ENCODE measurements at regions not wholly inside any gene's neighbourhood (a gene's known extent, or its start where the extent isn't known, plus 50 kb on each side); places are given as distances from the start of the nearest gene placed in this dataset.

GRCh38 chr3:107927361-107928083 is 163.3 kb downstream of the CD47 start:
- no peak overlapping the region; the same call in 1 of the 2 replicates for H3K27ac ChIP-seq
- DNase-seq (ENCODE audit: low spot score) = peak; percentile 76
- ChIA-PET POLR2A (ENCODE audit: low non-redundant PET) (no interaction called here), CTCF (interaction anchor here (0.6 to 2.0 kb wide), 30 partner anchors 16 to 686 kb away, joined by 3 to 9 read pairs (median 3); no protein-coding TSS in a partner anchor)
- TF ChIP-seq CTCF (conservative IDR thresholded peaks at IDR 0.05; ENCODE audit: low read depth) = peak; percentile 97

GRCh38 chr3:107925851-107926250 is 165.0 kb downstream of the CD47 start:
- no peak for TF ChIP-seq CTCF (conservative IDR thresholded peaks at IDR 0.05; ENCODE audit: low read depth)
- DNase-seq (ENCODE audit: low spot score) = no peak
- CTCF ChIA-PET = interaction anchor here (0.8 kb wide), 1 partner anchor 10 kb away, joined by 4 read pairs; no protein-coding TSS in a partner anchor
- POLR2A ChIA-PET (ENCODE audit: low non-redundant PET) = no interaction called here
- no peak overlapping the region for H3K27ac ChIP-seq

GRCh38 chr3:107921038-107921437 is 169.8 kb downstream of the CD47 start:
- DNase-seq (ENCODE audit: low spot score) = no peak
- no peak overlapping the region for H3K27ac ChIP-seq
- no peak for TF ChIP-seq CTCF (conservative IDR thresholded peaks at IDR 0.05; ENCODE audit: low read depth)
- ChIA-PET CTCF (no interaction called here), POLR2A (ENCODE audit: low non-redundant PET) (no interaction called here)

GRCh38 chr3:107920538-107920937 is 170.3 kb downstream of the CD47 start:
- TF ChIP-seq CTCF (conservative IDR thresholded peaks at IDR 0.05; ENCODE audit: low read depth) = no peak
- ChIA-PET CTCF (no interaction called here), POLR2A (ENCODE audit: low non-redundant PET) (no interaction called here)
- no peak for DNase-seq (ENCODE audit: low spot score)
- no peak overlapping the region for H3K27ac ChIP-seq

GRCh38 chr3:107919239-107919638 is 171.6 kb downstream of the CD47 start:
- ChIA-PET POLR2A (ENCODE audit: low non-redundant PET) (no interaction called here), CTCF (no interaction called here)
- DNase-seq (ENCODE audit: low spot score) = no peak
- TF ChIP-seq CTCF (conservative IDR thresholded peaks at IDR 0.05; ENCODE audit: low read depth) = no peak
- no peak overlapping the region for H3K27ac ChIP-seq

- TF ChIP-seq CTCF (conservative IDR thresholded peaks at IDR 0.05; ENCODE audit: low read depth) = no peak
- no peak overlapping the region for H3K27ac ChIP-seq
- ChIA-PET CTCF (interaction anchor here (0.6 to 0.8 kb wide), 2 partner anchors 10 to 518 kb away, joined by 3 to 4 read pairs; no protein-coding TSS in a partner anchor), POLR2A (ENCODE audit: low non-redundant PET) (no interaction called here)
- no peak for DNase-seq (ENCODE audit: low spot score)
Measured at GRCh38 chr3:107916171-107916570, 174.7 kb downstream of the CD47 start.
